CD8-positive, alpha-beta memory T cell (primary cell): ENCODE measurements at regions not wholly inside any gene's neighbourhood (a gene's known extent, or its start where the extent isn't known, plus 50 kb on each side); places are given as distances from the start of the nearest gene placed in this dataset.
A peak's percentile ranks its signal among the peaks of the same experiment; 100 is the strongest.
"Not testable (repeated sequence)": the region's sequence is repeated elsewhere in the genome, so short reads cannot be mapped to it uniquely, and the experiment has no call there.

Experiments
- CTCF ChIA-PET: fragments of 350-600 bp; sonication (Branson Sonifier 250); formaldehyde crosslinking; loops from one replicate; lab custom pipeline; 2021; ENCODE audit warnings: antibody characterized with exemption; lab: Charles Lee
- POLR2A ChIA-PET: fragments of 350-600 bp; sonication (Branson Sonifier 250); formaldehyde crosslinking; loops from one replicate; lab custom pipeline; 2021; ENCODE audit warnings: antibody characterized with exemption; lab: Charles Lee
- DNase-seq, 5 donors: peaks; one replicate each; pipeline versions ENCODE4 v3.0.0 to v3.0.0-alpha.2; 2020 to 2022; ENCODE audit warnings: mixed read lengths in 1 of 5
- H3K27ac ChIP-seq: one replicate; pipeline ENCODE4 v1.7.0; 2013; ENCODE audit warnings: low read depth, mild to moderate bottlenecking, low read length, moderate library complexity
- H3K27me3 ChIP-seq: 2 replicates; pipeline ENCODE4 v1.7.0; 2013; ENCODE audit warnings: low read length, mild to moderate bottlenecking; ENCODE audit not compliant: insufficient read depth, poor library complexity, severe bottlenecking
- H3K36me3 ChIP-seq: 2 replicates; pipeline ENCODE4 v1.7.0; 2013; ENCODE audit warnings: mild to moderate bottlenecking, low read length, moderate library complexity; ENCODE audit not compliant: insufficient read depth
- H3K4me1 ChIP-seq: 2 replicates; pipeline ENCODE4 v1.7.0; 2013; ENCODE audit warnings: mild to moderate bottlenecking, low read length, moderate library complexity; ENCODE audit not compliant: insufficient read depth
- H3K4me3 ChIP-seq: 2 replicates; pipeline ENCODE4 v1.7.0; 2013; ENCODE audit warnings: mild to moderate bottlenecking, low read length
- H3K9me3 ChIP-seq: 2 replicates; pipeline ENCODE4 v1.7.0; 2013; ENCODE audit warnings: mild to moderate bottlenecking, low read length
- H3K27ac Mint-ChIP-seq, 8 donors: one replicate each; pipeline ENCODE4 v1.8.0; 2020 to 2021; ENCODE audit warnings: mixed read lengths in 8 of 8, mild to moderate bottlenecking in 6 of 8, inconsistent platforms in 3 of 8, moderate library complexity in 3 of 8
- H3K27me3 Mint-ChIP-seq, 2 donors: one replicate each; pipeline ENCODE4 v1.8.0; 2020 to 2021; ENCODE audit warnings: mixed read lengths in 2 of 2, mild to moderate bottlenecking in 1 of 2, moderate library complexity in 1 of 2
- H3K36me3 Mint-ChIP-seq, 3 donors: one replicate each; pipeline ENCODE4 v1.8.0; 2020 to 2021; ENCODE audit warnings: mixed read lengths in 3 of 3, inconsistent platforms in 1 of 3, mild to moderate bottlenecking in 1 of 3
- H3K4me1 Mint-ChIP-seq, 3 donors: one replicate each; pipeline ENCODE4 v1.8.0; 2020 to 2021; ENCODE audit warnings: mixed read lengths in 3 of 3, inconsistent platforms in 1 of 3, mild to moderate bottlenecking in 1 of 3
- H3K4me3 Mint-ChIP-seq, 7 donors: one replicate each; pipeline ENCODE4 v1.8.0; 2020 to 2021; ENCODE audit warnings: mixed read lengths in 7 of 7, mild to moderate bottlenecking in 6 of 7, moderate library complexity in 4 of 7, inconsistent platforms in 2 of 7
- H3K9me3 Mint-ChIP-seq, 5 donors: one replicate each; pipeline ENCODE4 v1.8.0; 2020 to 2022; ENCODE audit warnings: mixed read lengths in 5 of 5, mild to moderate bottlenecking in 3 of 5, moderate library complexity in 2 of 5, inconsistent platforms in 1 of 5

GRCh38 chr4:170801771-170802170 is 712.0 kb upstream of the AADAT start:
- no peaks in the 10 kb centered on the region for H3K27me3 Mint-ChIP-seq
- no peak overlapping the region for H3K27ac ChIP-seq
- H3K4me1 ChIP-seq: no peaks in the 10 kb centered on the region
- H3K9me3 ChIP-seq: no peaks in the 10 kb centered on the region
- POLR2A ChIA-PET: no interaction called here
- no peak for DNase-seq
- H3K27ac Mint-ChIP-seq: peak overlapping the region in 1 of 8 donors; percentile 1
- peaks cover 1 to 17% (median 3%) of the 10 kb centered on the region in 5 donors for H3K9me3 Mint-ChIP-seq
- CTCF ChIA-PET: no interaction called here
- H3K4me3 Mint-ChIP-seq: no peak overlapping the region
- no peaks in the 10 kb centered on the region for H3K27me3 ChIP-seq
- H3K4me3 ChIP-seq: no peak overlapping the region
- H3K36me3 Mint-ChIP-seq: no peaks in the 10 kb centered on the region
- no peaks in the 10 kb centered on the region for H3K4me1 Mint-ChIP-seq
- H3K36me3 ChIP-seq: no peaks in the 10 kb centered on the region

GRCh38 chr4:170794525-170794924 is 704.8 kb upstream of the AADAT start:
- H3K4me3 Mint-ChIP-seq: no peak overlapping the region
- Histone ChIP-seq H3K27ac (no peak overlapping the region), H3K27me3 (no peaks in the 10 kb centered on the region), H3K9me3 (no peaks in the 10 kb centered on the region), H3K36me3 (no peaks in the 10 kb centered on the region), H3K4me1 (no peaks in the 10 kb centered on the region), H3K4me3 (no peak overlapping the region)
- H3K4me1 Mint-ChIP-seq: no peaks in the 10 kb centered on the region
- POLR2A ChIA-PET: no interaction called here
- H3K27me3 Mint-ChIP-seq: no peaks in the 10 kb centered on the region
- no peak for DNase-seq
- H3K27ac Mint-ChIP-seq: no peak overlapping the region
- CTCF ChIA-PET: no interaction called here
- no peaks in the 10 kb centered on the region for H3K36me3 Mint-ChIP-seq
- H3K9me3 Mint-ChIP-seq: peaks cover 0 to 26% (median 0%) of the 10 kb centered on the region in 5 donors

- H3K9me3 ChIP-seq, H3K36me3 ChIP-seq, H3K4me3 ChIP-seq, H3K36me3 Mint-ChIP-seq, POLR2A ChIA-PET, CTCF ChIA-PET, H3K27me3 ChIP-seq, H3K4me3 Mint-ChIP-seq, H3K4me1 ChIP-seq, DNase-seq, H3K27ac Mint-ChIP-seq, H3K27ac ChIP-seq, H3K4me1 Mint-ChIP-seq, H3K27me3 Mint-ChIP-seq: not testable (repeated sequence)
- peaks cover 0 to 17% (median 5%) of the 10 kb centered on the region in 5 donors for H3K9me3 Mint-ChIP-seq
Measured at GRCh38 chr4:170788540-170789051, 698.8 kb upstream of the AADAT start.

- H3K27ac ChIP-seq: no peak overlapping the region
- H3K9me3 Mint-ChIP-seq: peaks cover 3 to 29% (median 17%) of the 10 kb centered on the region in 5 donors
- POLR2A ChIA-PET: no interaction called here
- no peak overlapping the region for H3K4me3 ChIP-seq
- H3K4me3 Mint-ChIP-seq: no peak overlapping the region
- H3K9me3 ChIP-seq: no peaks in the 10 kb centered on the region
- H3K36me3 ChIP-seq: no peaks in the 10 kb centered on the region
- CTCF ChIA-PET: no interaction called here
- H3K27ac Mint-ChIP-seq: no peak overlapping the region
- no peaks in the 10 kb centered on the region for H3K27me3 Mint-ChIP-seq
- H3K27me3 ChIP-seq: no peaks in the 10 kb centered on the region
- no peak for DNase-seq
- H3K36me3 Mint-ChIP-seq: no peaks in the 10 kb centered on the region
- no peaks in the 10 kb centered on the region for H3K4me1 ChIP-seq
- H3K4me1 Mint-ChIP-seq: no peaks in the 10 kb centered on the region
Measured at GRCh38 chr4:170777663-170778062, 687.9 kb upstream of the AADAT start.

- POLR2A ChIA-PET: no interaction called here
- peaks cover 4 to 27% (median 17%) of the 10 kb centered on the region in 5 donors for H3K9me3 Mint-ChIP-seq
- H3K4me3 Mint-ChIP-seq: no peak overlapping the region
- no peaks in the 10 kb centered on the region for H3K4me1 Mint-ChIP-seq
- H3K27me3 Mint-ChIP-seq: no peaks in the 10 kb centered on the region
- Histone ChIP-seq H3K4me3 (no peak overlapping the region), H3K9me3 (no peaks in the 10 kb centered on the region), H3K27me3 (no peaks in the 10 kb centered on the region), H3K4me1 (no peaks in the 10 kb centered on the region), H3K36me3 (no peaks in the 10 kb centered on the region), H3K27ac (no peak overlapping the region)
- CTCF ChIA-PET: no interaction called here
- no peaks in the 10 kb centered on the region for H3K36me3 Mint-ChIP-seq
- H3K27ac Mint-ChIP-seq: no peak overlapping the region
- DNase-seq: no peak
Measured at GRCh38 chr4:170776983-170777382, 687.2 kb upstream of the AADAT start.

GRCh38 chr4:170775851-170776250 is 686.1 kb upstream of the AADAT start:
- Histone ChIP-seq H3K36me3 (no peaks in the 10 kb centered on the region), H3K27ac (no peak overlapping the region), H3K27me3 (no peaks in the 10 kb centered on the region), H3K4me3 (no peak overlapping the region), H3K9me3 (no peaks in the 10 kb centered on the region), H3K4me1 (no peaks in the 10 kb centered on the region)
- POLR2A ChIA-PET: no interaction called here
- H3K27me3 Mint-ChIP-seq: no peaks in the 10 kb centered on the region
- no peaks in the 10 kb centered on the region for H3K36me3 Mint-ChIP-seq
- no peak overlapping the region for H3K4me3 Mint-ChIP-seq
- H3K27ac Mint-ChIP-seq: no peak overlapping the region
- H3K9me3 Mint-ChIP-seq: peaks cover 4 to 31% (median 10%) of the 10 kb centered on the region in 5 donors
- CTCF ChIA-PET: no interaction called here
- H3K4me1 Mint-ChIP-seq: no peaks in the 10 kb centered on the region
- peak in 1 of 5 donors; percentile 42 for DNase-seq

GRCh38 chr4:170773709-170774273 is 684.0 kb upstream of the AADAT start:
- Histone ChIP-seq H3K9me3 (no peaks in the 10 kb centered on the region), H3K27me3 (no peaks in the 10 kb centered on the region), H3K4me3 (no peak overlapping the region), H3K4me1 (no peaks in the 10 kb centered on the region), H3K36me3 (no peaks in the 10 kb centered on the region), H3K27ac (no peak overlapping the region)
- peaks cover 3 to 25% (median 9%) of the 10 kb centered on the region in 5 donors for H3K9me3 Mint-ChIP-seq
- ChIA-PET CTCF (no interaction called here), POLR2A (no interaction called here)
- no peaks in the 10 kb centered on the region for H3K27me3 Mint-ChIP-seq
- no peaks in the 10 kb centered on the region for H3K4me1 Mint-ChIP-seq
- no peak overlapping the region for H3K4me3 Mint-ChIP-seq
- DNase-seq: no peak
- H3K36me3 Mint-ChIP-seq: no peaks in the 10 kb centered on the region
- H3K27ac Mint-ChIP-seq: no peak overlapping the region

- H3K36me3 Mint-ChIP-seq: no peaks in the 10 kb centered on the region
- H3K36me3 ChIP-seq: no peaks in the 10 kb centered on the region
- CTCF ChIA-PET: no interaction called here
- H3K9me3 Mint-ChIP-seq: peaks cover 3 to 30% (median 6%) of the 10 kb centered on the region in 5 donors
- no peaks in the 10 kb centered on the region for H3K4me1 Mint-ChIP-seq
- H3K27ac Mint-ChIP-seq: no peak overlapping the region
- no peak overlapping the region for H3K4me3 ChIP-seq
- H3K27ac ChIP-seq: no peak overlapping the region
- H3K27me3 ChIP-seq: no peaks in the 10 kb centered on the region
- H3K4me3 Mint-ChIP-seq: no peak overlapping the region
- H3K27me3 Mint-ChIP-seq: no peaks in the 10 kb centered on the region
- DNase-seq: no peak
- no peaks in the 10 kb centered on the region for H3K4me1 ChIP-seq
- H3K9me3 ChIP-seq: no peaks in the 10 kb centered on the region
- POLR2A ChIA-PET: no interaction called here
Measured at GRCh38 chr4:170772429-170772828, 682.7 kb upstream of the AADAT start.
